ENCODE measurements at regions not wholly inside any gene's neighbourhood (a gene's known extent, or its start where the extent isn't known, plus 50 kb on each side); places are given as distances from the start of the nearest gene placed in this dataset.

DNA sequence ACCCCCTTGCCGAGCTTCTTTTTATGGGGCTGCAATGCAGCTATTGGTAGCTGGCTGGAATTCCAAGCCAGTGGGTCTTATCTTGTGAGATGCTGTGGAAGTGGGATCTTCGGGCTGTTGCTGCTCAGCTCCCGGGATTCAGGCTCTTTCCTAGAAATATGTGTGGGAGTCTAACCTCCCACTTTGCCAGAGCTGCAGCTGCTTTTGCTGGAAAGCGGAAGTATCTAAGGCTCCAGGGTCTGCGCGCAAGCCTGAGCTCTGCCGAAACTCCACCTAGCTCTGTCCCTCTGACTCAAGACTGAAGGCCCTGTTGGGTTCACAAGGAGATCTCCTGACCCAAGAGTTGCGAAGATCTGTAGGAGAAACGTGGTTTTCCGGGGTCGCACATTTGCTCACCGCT lies 151.1 kb upstream of the ANKRD55 start:
- no peak for TF ChIP-seq TAF1 (IDR thresholded peaks at IDR 0.05; ENCODE audit: borderline replicate concordance, insufficient read depth, low read length)
- no peak for TF ChIP-seq SIN3A (IDR thresholded peaks at IDR 0.05; ENCODE audit: borderline replicate concordance, insufficient read depth, low read length)
- no peak for TF ChIP-seq POLR2AphosphoS5 (IDR thresholded peaks at IDR 0.05; ENCODE audit: low read depth, low read length)

Data from PFSK-1 (cell line).